ENCODE measurements at regions not wholly inside any gene's neighbourhood (a gene's known extent, or its start where the extent isn't known, plus 50 kb on each side); places are given as distances from the start of the nearest gene placed in this dataset.

DNA sequence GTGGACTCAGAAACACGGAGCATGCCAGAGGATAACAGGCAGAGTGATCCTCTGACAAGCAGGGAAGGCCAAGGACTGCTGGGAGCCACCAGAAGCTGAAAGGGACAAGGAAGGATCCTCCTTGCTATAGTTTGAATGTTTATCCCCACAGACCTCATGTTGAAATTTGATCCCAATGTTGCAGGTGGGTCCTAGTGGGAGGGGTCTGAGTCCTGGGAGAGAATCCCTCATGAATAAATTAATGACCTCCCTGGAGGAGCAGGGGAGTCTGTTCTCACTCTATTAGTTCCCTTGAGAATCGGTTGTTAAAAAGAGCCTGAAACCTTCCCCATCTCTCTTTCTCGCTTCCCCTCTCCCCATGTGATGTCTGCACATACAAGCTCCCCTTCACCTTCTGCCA, 124.4 kb downstream of the FBXO15 start:
- no peaks in the 10 kb centered on the region for H3K9me3 ChIP-seq (ENCODE audit: control insufficient read depth in 1 of 2, insufficient read depth in 1 of 2, low read depth in 1 of 2, low read length in 2 of 2)
- H3K27me3 ChIP-seq (ENCODE audit: insufficient read depth, low read length) = no peaks in the 10 kb centered on the region
- BruUV-seq (replicated peaks) = no TSS peak
- no peaks in the 10 kb centered on the region for H3K9me2 ChIP-seq (ENCODE audit: insufficient read depth)
- POLR2A ChIA-PET = no interaction called here
- no peaks in the 10 kb centered on the region for H4K20me1 ChIP-seq (ENCODE audit: insufficient read depth)
- CTCF ChIA-PET = no interaction called here
- no peak overlapping the region for H3K9ac ChIP-seq (ENCODE audit: low read length)
- RAD21 ChIA-PET (ENCODE audit: low non-redundant PET in 1 of 2, low total read pairs in 2 of 2, uncharacterized antibody in 2 of 2, unreplicated experiment in 2 of 2) = no interaction called here
- H3K79me2 ChIP-seq (ENCODE audit: insufficient read depth, low read length) = no peaks in the 10 kb centered on the region
- intact Hi-C loops (cut with micrococcal nuclease) = no loop called here
- H3K4me2 ChIP-seq (ENCODE audit: low read length) = no peak overlapping the region
- no peak overlapping the region for H2AFZ ChIP-seq (ENCODE audit: low read depth, low read length, poor library complexity, severe bottlenecking)
- ATAC-seq = no peak
- no peaks in the 10 kb centered on the region for H3K36me3 ChIP-seq (ENCODE audit: control insufficient read depth in 1 of 2, insufficient read depth in 2 of 2, low read length in 2 of 2)
- H3K4me1 ChIP-seq (ENCODE audit: control insufficient read depth in 1 of 2, insufficient read depth in 2 of 2, low read length in 2 of 2) = no peaks in the 10 kb centered on the region
- no peak for DNase-seq (ENCODE audit: low read depth, low spot score)
- TF ChIP-seq EZH2phosphoT487 (IDR thresholded peaks at IDR 0.05; ENCODE audit: borderline replicate concordance) (no peak), CEBPB (IDR thresholded peaks at IDR 0.05; ENCODE audit: low read depth) (no peak), RAD21 (IDR thresholded peaks at IDR 0.05; ENCODE audit: low read depth) (no peak), ZFX (IDR thresholded peaks at IDR 0.05) (no peak), CBX3 (IDR thresholded peaks at IDR 0.05; ENCODE audit: low read depth) (no peak), TCF7L2 (IDR thresholded peaks at IDR 0.05; ENCODE audit: borderline replicate concordance, extremely low read depth, insufficient read depth, insufficient read length) (no peak), POLR2AphosphoS5 (IDR thresholded peaks at IDR 0.05; ENCODE audit: low read depth, low read length) (no peak), JUND (IDR thresholded peaks at IDR 0.05) (no peak)
- TF ChIP-seq, protein P1, sequence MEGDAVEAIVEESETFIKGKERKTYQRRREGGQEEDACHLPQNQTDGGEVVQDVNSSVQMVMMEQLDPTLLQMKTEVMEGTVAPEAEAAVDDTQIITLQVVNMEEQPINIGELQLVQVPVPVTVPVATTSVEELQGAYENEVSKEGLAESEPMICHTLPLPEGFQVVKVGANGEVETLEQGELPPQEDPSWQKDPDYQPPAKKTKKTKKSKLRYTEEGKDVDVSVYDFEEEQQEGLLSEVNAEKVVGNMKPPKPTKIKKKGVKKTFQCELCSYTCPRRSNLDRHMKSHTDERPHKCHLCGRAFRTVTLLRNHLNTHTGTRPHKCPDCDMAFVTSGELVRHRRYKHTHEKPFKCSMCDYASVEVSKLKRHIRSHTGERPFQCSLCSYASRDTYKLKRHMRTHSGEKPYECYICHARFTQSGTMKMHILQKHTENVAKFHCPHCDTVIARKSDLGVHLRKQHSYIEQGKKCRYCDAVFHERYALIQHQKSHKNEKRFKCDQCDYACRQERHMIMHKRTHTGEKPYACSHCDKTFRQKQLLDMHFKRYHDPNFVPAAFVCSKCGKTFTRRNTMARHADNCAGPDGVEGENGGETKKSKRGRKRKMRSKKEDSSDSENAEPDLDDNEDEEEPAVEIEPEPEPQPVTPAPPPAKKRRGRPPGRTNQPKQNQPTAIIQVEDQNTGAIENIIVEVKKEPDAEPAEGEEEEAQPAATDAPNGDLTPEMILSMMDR (IDR thresholded peaks at IDR 0.05 in 2 of 3, conservative IDR thresholded peaks at IDR 0.05 in 1 of 3; ENCODE audit: borderline replicate concordance in 1 of 3, insufficient read depth in 1 of 3, low read depth in 2 of 3, low read length in 2 of 3) = no peak
- TF ChIP-seq, protein P2, sequence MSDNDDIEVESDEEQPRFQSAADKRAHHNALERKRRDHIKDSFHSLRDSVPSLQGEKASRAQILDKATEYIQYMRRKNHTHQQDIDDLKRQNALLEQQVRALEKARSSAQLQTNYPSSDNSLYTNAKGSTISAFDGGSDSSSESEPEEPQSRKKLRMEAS (IDR thresholded peaks at IDR 0.05) = no peak
- H3K27ac ChIP-seq (ENCODE audit: low read depth, low read length) = no peak overlapping the region
- no peak overlapping the region for H3K4me3 ChIP-seq (replicated peaks in 1 of 2; ENCODE audit: low read depth in 1 of 2, low read length in 2 of 2)

DNA sequence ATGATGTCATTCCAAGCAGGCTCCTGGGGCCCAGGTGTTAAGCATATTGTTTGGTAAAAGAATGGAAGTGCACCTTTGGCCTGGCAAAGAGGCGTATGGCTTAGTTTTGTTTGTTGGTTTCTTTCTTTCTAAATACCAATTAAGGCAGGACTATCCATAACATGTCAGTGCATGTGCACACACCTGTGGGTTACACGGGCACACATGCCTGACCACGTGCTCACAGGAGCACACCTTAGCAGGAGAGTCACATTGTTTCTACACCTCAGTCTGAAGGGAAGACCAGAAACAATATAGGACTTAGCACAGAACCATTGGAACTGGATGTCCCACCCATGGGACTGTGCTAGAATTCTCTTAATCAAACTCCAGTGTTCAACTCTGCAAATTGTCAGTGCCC, 127.8 kb downstream of the FBXO15 start:
- H3K4me2 ChIP-seq (ENCODE audit: low read length) = no peak overlapping the region
- no peak for DNase-seq (ENCODE audit: low read depth, low spot score)
- no peak overlapping the region for H3K27ac ChIP-seq (ENCODE audit: low read depth, low read length)
- no peaks in the 10 kb centered on the region for H3K9me3 ChIP-seq (ENCODE audit: control insufficient read depth in 1 of 2, insufficient read depth in 1 of 2, low read depth in 1 of 2, low read length in 2 of 2)
- intact Hi-C loops (cut with micrococcal nuclease) = no loop called here
- POLR2A ChIA-PET = no interaction called here
- no peaks in the 10 kb centered on the region for H3K79me2 ChIP-seq (ENCODE audit: insufficient read depth, low read length)
- TF ChIP-seq CEBPB (IDR thresholded peaks at IDR 0.05; ENCODE audit: low read depth) (no peak), POLR2AphosphoS5 (IDR thresholded peaks at IDR 0.05; ENCODE audit: low read depth, low read length) (no peak), SRF (IDR thresholded peaks at IDR 0.05; ENCODE audit: low read depth) (no peak), CBX3 (IDR thresholded peaks at IDR 0.05; ENCODE audit: low read depth) (no peak)
- TF ChIP-seq, protein P3, sequence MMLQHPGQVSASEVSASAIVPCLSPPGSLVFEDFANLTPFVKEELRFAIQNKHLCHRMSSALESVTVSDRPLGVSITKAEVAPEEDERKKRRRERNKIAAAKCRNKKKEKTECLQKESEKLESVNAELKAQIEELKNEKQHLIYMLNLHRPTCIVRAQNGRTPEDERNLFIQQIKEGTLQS (IDR thresholded peaks at IDR 0.05) = no peak
- RAD21 ChIA-PET (ENCODE audit: low non-redundant PET in 1 of 2, low total read pairs in 2 of 2, uncharacterized antibody in 2 of 2, unreplicated experiment in 2 of 2) = no interaction called here
- no TSS peak for BruUV-seq (replicated peaks)
- ATAC-seq = no peak
- no peaks in the 10 kb centered on the region for H3K4me1 ChIP-seq (ENCODE audit: control insufficient read depth in 1 of 2, insufficient read depth in 2 of 2, low read length in 2 of 2)
- no peaks in the 10 kb centered on the region for H3K36me3 ChIP-seq (ENCODE audit: control insufficient read depth in 1 of 2, insufficient read depth in 2 of 2, low read length in 2 of 2)
- H3K9me2 ChIP-seq (ENCODE audit: insufficient read depth) = no peaks in the 10 kb centered on the region
- no peak overlapping the region for H3K9ac ChIP-seq (ENCODE audit: low read length)
- CTCF ChIA-PET = no interaction called here
- H3K27me3 ChIP-seq (ENCODE audit: insufficient read depth, low read length) = no peaks in the 10 kb centered on the region
- H2AFZ ChIP-seq (ENCODE audit: low read depth, low read length, poor library complexity, severe bottlenecking) = no peak overlapping the region
- no peak overlapping the region for H3K4me3 ChIP-seq (replicated peaks in 1 of 2; ENCODE audit: low read depth in 1 of 2, low read length in 2 of 2)
- no peaks in the 10 kb centered on the region for H4K20me1 ChIP-seq (ENCODE audit: insufficient read depth)
